K562 (cell line): ENCODE measurements at regions not wholly inside any gene's neighbourhood (a gene's known extent, or its start where the extent isn't known, plus 50 kb on each side); places are given as distances from the start of the nearest gene placed in this dataset.

Experiments
- ATAC-seq: fragments of 200-7000 bp; cut with Tn5 transposase; 3 replicates; pipeline ENCODE4 v1.9.1; 2020; ENCODE audit warnings: moderate library complexity
- BruUV-seq: library from RNA; stranded (reverse); fragments of 400-500 nt; replicated peaks from 2 replicates; lab custom pipeline; 2021; lab: Mats Ljungman, UMichigan
- CTCF ChIA-PET: fragments of 300-600 bp; formaldehyde crosslinking; extraction: SDS; loops from one replicate; lab custom pipeline; 2021; ENCODE audit warnings: low intra/inter-chr PET ratio; lab: Yijun Ruan, JAX
- POLR2A ChIA-PET: fragments of 300-600, 350-650 bp; sonication (Branson Sonifier 250); formaldehyde crosslinking; extraction: SDS; loops from one replicate; lab custom pipeline; 2021; ENCODE audit warnings: antibody characterized with exemption, inconsistent platforms; lab: Yijun Ruan, JAX
- DNase-seq, 4 experiments: peaks; one replicate each; pipeline versions ENCODE4 v3.0.0 to v3.0.0-alpha.2; 2011 to 2018; ENCODE audit warnings: low spot score in 3 of 4, mixed read lengths in 3 of 4; ENCODE audit errors: extremely low read depth in 1 of 4
- FAIRE-seq: peaks from 2 replicates; lab custom pipeline; 2011; peaks lifted over from hg19 to GRCh38; lab: Jason Lieb, UNC
- H2AFZ ChIP-seq: 2 replicates; pipeline ENCODE4 v1.6.0; 2011; ENCODE audit warnings: low read depth, low read length, control low read depth, inconsistent platforms
- H3K27ac ChIP-seq: fragments of 200-600 bp; 3 replicates; pipeline ENCODE4 v1.8.0; 2011; ENCODE audit warnings: low read depth, mild to moderate bottlenecking, control low read depth, inconsistent platforms, low read length, moderate library complexity, mixed read lengths; ENCODE audit errors: extremely low read depth
- H3K27me3 ChIP-seq, 2 experiments: fragments of 300-600 bp in 1 of 2; 2 replicates in 1 of 2; 3 replicates in 1 of 2; pipeline versions ENCODE4 v1.6.0 to v1.8.0; 2011; ENCODE audit warnings: inconsistent platforms in 2 of 2, low read length in 2 of 2, mild to moderate bottlenecking in 1 of 2, mixed read lengths in 1 of 2, moderate library complexity in 1 of 2; ENCODE audit not compliant: control insufficient read depth in 2 of 2, insufficient read depth in 2 of 2
- H3K36me3 ChIP-seq: fragments of 300-600 bp; 3 replicates; pipeline ENCODE4 v1.8.0; 2011; ENCODE audit warnings: mild to moderate bottlenecking, low read length, inconsistent platforms; ENCODE audit not compliant: control insufficient read depth, insufficient read depth
- H3K4me1 ChIP-seq, 2 experiments: fragments of 200-600 bp in 1 of 2; replicated peaks in 1 of 2; 2 replicates in 1 of 2; 3 replicates in 1 of 2; pipeline versions ENCODE4 v1.5.1 to v1.8.0; 2011; ENCODE audit warnings: inconsistent platforms in 2 of 2, low read length in 2 of 2, mild to moderate bottlenecking in 1 of 2, mixed read lengths in 1 of 2, moderate library complexity in 1 of 2; ENCODE audit not compliant: control insufficient read depth in 2 of 2, insufficient read depth in 2 of 2
- H3K4me2 ChIP-seq: 2 replicates; pipeline ENCODE4 v1.6.1; 2011; ENCODE audit warnings: low read length, control low read depth, inconsistent platforms, mixed read lengths; ENCODE audit not compliant: insufficient read depth
- H3K4me3 ChIP-seq: fragments of 200-600 bp; sonication (generic), shearing (Covaris generic); 2 replicates; pipeline ENCODE4 v1.5.1; 2016; ENCODE audit warnings: control low read depth, inconsistent platforms
- H3K79me2 ChIP-seq: fragments of 200-600 bp; 3 replicates; pipeline ENCODE4 v1.8.0; 2011; ENCODE audit warnings: low read length, inconsistent platforms; ENCODE audit not compliant: control insufficient read depth, insufficient read depth
- H3K9ac ChIP-seq, 2 experiments: 2 replicates each; pipeline versions ENCODE4 v1.6.0 to v1.6.1; 2011; ENCODE audit warnings: low read depth in 2 of 2, low read length in 2 of 2, control low read depth in 1 of 2, inconsistent platforms in 1 of 2, mild to moderate bottlenecking in 1 of 2, mixed read lengths in 1 of 2; ENCODE audit not compliant: insufficient read depth in 1 of 2
- H3K9me1 ChIP-seq: one replicate; pipeline ENCODE4 v1.6.0; 2011; ENCODE audit warnings: inconsistent platforms, mild to moderate bottlenecking, low read length, moderate library complexity; ENCODE audit not compliant: control insufficient read depth, insufficient read depth
- H3K9me3 ChIP-seq: replicated peaks from 2 replicates; pipeline ENCODE4 v1.5.1; 2011; ENCODE audit warnings: low read depth, low read length, inconsistent platforms; ENCODE audit not compliant: control insufficient read depth, insufficient read depth
- H4K20me1 ChIP-seq: replicated peaks from 2 replicates; pipeline ENCODE4 v1.6.1; 2011; ENCODE audit warnings: low read length, inconsistent platforms, mixed read lengths; ENCODE audit not compliant: control insufficient read depth, insufficient read depth
- ASH1L ChIP-seq: fragments of 450-650 bp; IDR thresholded peaks from 2 replicates; pipeline ENCODE4 v1.6.1; 2018; ENCODE audit warnings: borderline replicate concordance, mild to moderate bottlenecking, low read depth; ENCODE audit not compliant: partially characterized antibody
- CBFB ChIP-seq: sonication (generic); formaldehyde crosslinking; IDR thresholded peaks from 2 replicates; pipeline ENCODE4 v1.4.0; 2020; ENCODE audit warnings: mild to moderate bottlenecking, missing genetic modification reagents
- ETS2 ChIP-seq: IDR thresholded peaks from 2 replicates; pipeline ENCODE4 v1.6.1; 2016; ENCODE audit warnings: borderline replicate concordance, missing genetic modification characterization, mild to moderate bottlenecking, moderate library complexity, missing compliant biosample characterization; ENCODE audit not compliant: poor library complexity, severe bottlenecking
- FOXK1 ChIP-seq: sonication (generic); formaldehyde crosslinking; IDR thresholded peaks from 2 replicates; pipeline ENCODE4 v1.8.0; 2022; ENCODE audit warnings: missing genetic modification reagents, mild to moderate bottlenecking, borderline replicate concordance
- HCFC1 ChIP-seq: IDR thresholded peaks from 2 replicates; pipeline ENCODE4 v1.6.1; 2012; ENCODE audit warnings: low read depth, low read length, improper control_type of control experiment
- KAT7 ChIP-seq: sonication (generic); formaldehyde crosslinking; IDR thresholded peaks from 2 replicates; pipeline ENCODE4 v1.8.0; 2022; ENCODE audit warnings: missing genetic modification reagents, mild to moderate bottlenecking, borderline replicate concordance
- KAT8 ChIP-seq: fragments of 450-650 bp; IDR thresholded peaks from 2 replicates; pipeline ENCODE4 v1.6.1; 2016; ENCODE audit warnings: low read depth, mild to moderate bottlenecking
- KDM2B ChIP-seq: fragments of 250-450 bp; sonication (Bioruptor Pico); IDR thresholded peaks from 2 replicates; pipeline ENCODE4 v1.8.0; 2021; ENCODE audit warnings: mild to moderate bottlenecking, moderate library complexity
- MTA1 ChIP-seq: fragments of 450-650 bp; IDR thresholded peaks from 2 replicates; pipeline ENCODE4 v1.6.1; 2017; ENCODE audit warnings: borderline replicate concordance
- OTX1 ChIP-seq: fragments of 450-650 bp; formaldehyde crosslinking; IDR thresholded peaks from 2 replicates; pipeline ENCODE4 v1.4.0; 2022; ENCODE audit warnings: mild to moderate bottlenecking
- RBFOX2 ChIP-seq: fragments of 200-400 bp; formaldehyde crosslinking; IDR thresholded peaks from 2 replicates; pipeline ENCODE4 v1.6.1; 2017; ENCODE audit warnings: low read depth, mild to moderate bottlenecking, low read length, moderate library complexity
- ZNF140 ChIP-seq: fragments of 250-450 bp; sonication (Bioruptor Pico); IDR thresholded peaks from 2 replicates; pipeline ENCODE4 v1.8.0; 2021; ENCODE audit warnings: moderate library complexity, mild to moderate bottlenecking, inconsistent platforms
- ZNF217 ChIP-seq: sonication (generic); formaldehyde crosslinking; IDR thresholded peaks from 2 replicates; pipeline ENCODE4 v1.8.0; 2022; ENCODE audit warnings: mild to moderate bottlenecking, missing genetic modification reagents
- in situ Hi-C: fragments of 300-500 bp; cut with MboI; formaldehyde crosslinking; loops from 4 replicates; pipeline ENCODE4 v1.15.0; 2018; ENCODE audit warnings: inconsistent platforms, mixed read lengths
- intact Hi-C: fragments of 100-400 bp; cut with micrococcal nuclease; formaldehyde crosslinking; loops from 2 replicates; pipeline ENCODE4 v1.14.2; 2022
- TF ChIP-seq, protein P1 (sequence below): IDR thresholded peaks from 2 replicates; pipeline ENCODE4 v1.6.1; 2011; ENCODE audit not compliant: insufficient read length; ENCODE audit errors: extremely low read depth
- TF ChIP-seq, protein P2 (sequence below): fragments of 450-650 bp; IDR thresholded peaks from 2 replicates; pipeline ENCODE4 v1.6.1; 2017; ENCODE audit warnings: antibody characterized with exemption, mild to moderate bottlenecking
- TF ChIP-seq, protein P3 (sequence below): sonication (generic); formaldehyde crosslinking; IDR thresholded peaks from 2 replicates; pipeline ENCODE4 v1.8.0; 2022; ENCODE audit warnings: mild to moderate bottlenecking, missing genetic modification reagents

DNA sequence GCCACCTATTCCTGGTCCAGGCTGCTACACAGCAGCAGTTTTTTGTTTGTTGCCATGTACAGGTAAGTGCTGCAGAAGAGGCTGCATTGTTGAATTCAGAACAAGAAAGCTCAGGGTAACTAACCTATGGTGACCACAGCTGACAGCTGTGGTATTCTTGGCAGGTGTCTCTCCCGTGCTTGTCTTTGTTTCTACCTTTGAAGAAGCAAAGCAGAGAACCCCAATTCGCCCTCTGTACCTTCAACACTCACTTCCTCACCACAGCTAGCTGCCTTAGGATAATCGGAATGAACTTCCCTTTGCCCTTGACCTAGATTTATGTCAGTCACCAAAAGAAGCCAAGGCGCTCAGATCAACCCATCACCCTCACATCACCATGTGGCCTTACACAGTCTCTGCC is 1703.3 kb upstream of the SLC10A2 start (continued):
- TF ChIP-seq HCFC1 (no peak), ZNF140 (no peak), KAT8 (no peak), KDM2B (CRISPR knock-in tag) (no peak), MTA1 (no peak), ASH1L (no peak), RBFOX2 (no peak)
- TF ChIP-seq, protein P1, sequence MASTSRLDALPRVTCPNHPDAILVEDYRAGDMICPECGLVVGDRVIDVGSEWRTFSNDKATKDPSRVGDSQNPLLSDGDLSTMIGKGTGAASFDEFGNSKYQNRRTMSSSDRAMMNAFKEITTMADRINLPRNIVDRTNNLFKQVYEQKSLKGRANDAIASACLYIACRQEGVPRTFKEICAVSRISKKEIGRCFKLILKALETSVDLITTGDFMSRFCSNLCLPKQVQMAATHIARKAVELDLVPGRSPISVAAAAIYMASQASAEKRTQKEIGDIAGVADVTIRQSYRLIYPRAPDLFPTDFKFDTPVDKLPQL: no peak

DNA sequence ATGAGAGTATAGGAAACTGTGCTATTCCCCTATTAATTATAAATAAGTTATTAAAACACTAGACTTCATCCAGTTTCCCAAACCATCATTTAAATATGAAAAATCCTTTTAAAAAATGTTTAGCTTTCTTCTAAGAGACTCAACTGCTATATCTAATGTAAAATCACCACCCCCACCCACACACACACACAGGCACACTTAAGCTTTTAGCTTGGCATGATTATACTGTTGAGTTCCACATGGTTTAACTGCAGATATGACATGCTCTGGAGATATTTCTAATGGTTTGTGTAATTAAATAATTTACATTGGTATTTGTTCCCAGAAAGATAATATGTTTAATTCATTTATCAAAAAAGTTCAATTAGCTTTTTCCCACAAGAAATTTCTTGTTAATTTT is 1700.1 kb upstream of the SLC10A2 start:
- in situ Hi-C loops: no loop called here
- CTCF ChIA-PET: no interaction called here
- no TSS peak for BruUV-seq
- no peak for TF ChIP-seq FOXK1 (CRISPR knock-in tag)
- no peak for TF ChIP-seq ETS2 (tag)
- TF ChIP-seq OTX1 (CRISPR knock-in tag): no peak
- TF ChIP-seq CBFB (CRISPR knock-in tag): no peak
- TF ChIP-seq ZNF217 (CRISPR knock-in tag): no peak
- no peak for TF ChIP-seq KAT7 (CRISPR knock-in tag)
- TF ChIP-seq KDM2B (CRISPR knock-in tag): no peak
- TF ChIP-seq, protein P2, sequence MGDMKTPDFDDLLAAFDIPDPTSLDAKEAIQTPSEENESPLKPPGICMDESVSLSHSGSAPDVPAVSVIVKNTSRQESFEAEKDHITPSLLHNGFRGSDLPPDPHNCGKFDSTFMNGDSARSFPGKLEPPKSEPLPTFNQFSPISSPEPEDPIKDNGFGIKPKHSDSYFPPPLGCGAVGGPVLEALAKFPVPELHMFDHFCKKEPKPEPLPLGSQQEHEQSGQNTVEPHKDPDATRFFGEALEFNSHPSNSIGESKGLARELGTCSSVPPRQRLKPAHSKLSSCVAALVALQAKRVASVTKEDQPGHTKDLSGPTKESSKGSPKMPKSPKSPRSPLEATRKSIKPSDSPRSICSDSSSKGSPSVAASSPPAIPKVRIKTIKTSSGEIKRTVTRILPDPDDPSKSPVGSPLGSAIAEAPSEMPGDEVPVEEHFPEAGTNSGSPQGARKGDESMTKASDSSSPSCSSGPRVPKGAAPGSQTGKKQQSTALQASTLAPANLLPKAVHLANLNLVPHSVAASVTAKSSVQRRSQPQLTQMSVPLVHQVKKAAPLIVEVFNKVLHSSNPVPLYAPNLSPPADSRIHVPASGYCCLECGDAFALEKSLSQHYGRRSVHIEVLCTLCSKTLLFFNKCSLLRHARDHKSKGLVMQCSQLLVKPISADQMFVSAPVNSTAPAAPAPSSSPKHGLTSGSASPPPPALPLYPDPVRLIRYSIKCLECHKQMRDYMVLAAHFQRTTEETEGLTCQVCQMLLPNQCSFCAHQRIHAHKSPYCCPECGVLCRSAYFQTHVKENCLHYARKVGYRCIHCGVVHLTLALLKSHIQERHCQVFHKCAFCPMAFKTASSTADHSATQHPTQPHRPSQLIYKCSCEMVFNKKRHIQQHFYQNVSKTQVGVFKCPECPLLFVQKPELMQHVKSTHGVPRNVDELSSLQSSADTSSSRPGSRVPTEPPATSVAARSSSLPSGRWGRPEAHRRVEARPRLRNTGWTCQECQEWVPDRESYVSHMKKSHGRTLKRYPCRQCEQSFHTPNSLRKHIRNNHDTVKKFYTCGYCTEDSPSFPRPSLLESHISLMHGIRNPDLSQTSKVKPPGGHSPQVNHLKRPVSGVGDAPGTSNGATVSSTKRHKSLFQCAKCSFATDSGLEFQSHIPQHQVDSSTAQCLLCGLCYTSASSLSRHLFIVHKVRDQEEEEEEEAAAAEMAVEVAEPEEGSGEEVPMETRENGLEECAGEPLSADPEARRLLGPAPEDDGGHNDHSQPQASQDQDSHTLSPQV: no peak
- TF ChIP-seq, protein P3, sequence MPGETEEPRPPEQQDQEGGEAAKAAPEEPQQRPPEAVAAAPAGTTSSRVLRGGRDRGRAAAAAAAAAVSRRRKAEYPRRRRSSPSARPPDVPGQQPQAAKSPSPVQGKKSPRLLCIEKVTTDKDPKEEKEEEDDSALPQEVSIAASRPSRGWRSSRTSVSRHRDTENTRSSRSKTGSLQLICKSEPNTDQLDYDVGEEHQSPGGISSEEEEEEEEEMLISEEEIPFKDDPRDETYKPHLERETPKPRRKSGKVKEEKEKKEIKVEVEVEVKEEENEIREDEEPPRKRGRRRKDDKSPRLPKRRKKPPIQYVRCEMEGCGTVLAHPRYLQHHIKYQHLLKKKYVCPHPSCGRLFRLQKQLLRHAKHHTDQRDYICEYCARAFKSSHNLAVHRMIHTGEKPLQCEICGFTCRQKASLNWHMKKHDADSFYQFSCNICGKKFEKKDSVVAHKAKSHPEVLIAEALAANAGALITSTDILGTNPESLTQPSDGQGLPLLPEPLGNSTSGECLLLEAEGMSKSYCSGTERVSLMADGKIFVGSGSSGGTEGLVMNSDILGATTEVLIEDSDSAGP (CRISPR knock-in tag): no peak

More for the DNA sequence above, 1700.1 kb upstream of the SLC10A2 start:
- Histone ChIP-seq H4K20me1 (no peaks in the 10 kb centered on the region), H3K79me2 (no peaks in the 10 kb centered on the region), H3K27ac (no peak overlapping the region), H3K9me3 (no peaks in the 10 kb centered on the region), H2AFZ (no peak overlapping the region), H3K4me1 (no peaks in the 10 kb centered on the region), H3K27me3 (no peaks in the 10 kb centered on the region), H3K9ac (no peak overlapping the region), H3K4me3 (no peak overlapping the region), H3K9me1 (no peaks in the 10 kb centered on the region), H3K4me2 (no peak overlapping the region), H3K36me3 (no peaks in the 10 kb centered on the region)
- FAIRE-seq: no peak
- DNase-seq: no peak
- POLR2A ChIA-PET: no interaction called here
- no peak for ATAC-seq
- intact Hi-C loops: no loop called here
